ENCODE measurements at regions not wholly inside any gene's neighbourhood (a gene's known extent, or its start where the extent isn't known, plus 50 kb on each side); places are given as distances from the start of the nearest gene placed in this dataset.
"Not testable (repeated sequence)": the region's sequence is repeated elsewhere in the genome, so short reads cannot be mapped to it uniquely, and the experiment has no call there.

GRCh38 chr5:83810511-83810910 lies 89.9 kb upstream of the HAPLN1 start:
- no peak for DNase-seq (ENCODE audit: low read depth, low spot score)

DNA sequence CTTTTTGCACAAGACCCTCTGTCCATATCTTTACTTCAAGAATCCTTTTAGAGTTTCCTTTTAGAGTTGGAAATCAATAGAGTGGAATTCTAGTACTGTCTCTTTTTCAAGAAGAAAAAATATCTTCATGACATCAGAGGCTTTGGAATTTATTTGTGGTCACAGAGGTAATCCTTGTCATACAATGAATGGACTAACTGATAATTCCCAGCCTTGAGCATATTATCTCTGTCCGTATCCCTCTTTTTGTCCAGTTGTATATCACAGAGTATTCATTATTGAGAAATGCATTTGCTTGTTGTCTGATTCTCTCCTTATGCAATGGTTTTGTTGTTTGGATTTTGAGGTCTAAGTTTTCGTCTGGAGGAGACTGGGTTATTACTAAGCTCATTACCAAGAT lies 82.0 kb upstream of the HAPLN1 start:
- DNase-seq (ENCODE audit: low read depth, low spot score), result no peak

- no peak for DNase-seq (ENCODE audit: low read depth, low spot score)
Measured at GRCh38 chr5:83800201-83800600, 79.5 kb upstream of the HAPLN1 start.

- DNase-seq (ENCODE audit: low read depth, low spot score), result not testable (repeated sequence)
Measured at GRCh38 chr5:83799020-83799419, 78.4 kb upstream of the HAPLN1 start.

DNA sequence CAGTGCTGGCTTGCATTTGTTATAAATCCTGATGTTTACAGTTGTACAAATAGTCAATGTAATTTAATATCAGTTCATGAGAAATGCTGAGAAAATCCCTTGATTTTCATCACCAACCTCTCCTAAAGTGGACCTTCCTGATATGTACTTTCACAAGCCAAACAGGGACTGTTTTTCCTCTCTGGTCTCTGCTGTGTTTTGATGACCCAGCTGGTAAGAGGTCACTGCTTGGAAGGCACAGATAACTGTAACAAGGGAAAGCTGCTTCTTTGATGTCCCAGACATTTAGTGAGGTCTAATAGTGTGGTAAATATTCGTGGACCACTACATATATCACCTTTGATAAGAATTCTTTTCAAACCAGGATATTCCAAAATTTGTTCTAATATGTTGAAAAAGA lies 68.7 kb upstream of the HAPLN1 start:
- no peak for DNase-seq (ENCODE audit: low read depth, low spot score)

DNA sequence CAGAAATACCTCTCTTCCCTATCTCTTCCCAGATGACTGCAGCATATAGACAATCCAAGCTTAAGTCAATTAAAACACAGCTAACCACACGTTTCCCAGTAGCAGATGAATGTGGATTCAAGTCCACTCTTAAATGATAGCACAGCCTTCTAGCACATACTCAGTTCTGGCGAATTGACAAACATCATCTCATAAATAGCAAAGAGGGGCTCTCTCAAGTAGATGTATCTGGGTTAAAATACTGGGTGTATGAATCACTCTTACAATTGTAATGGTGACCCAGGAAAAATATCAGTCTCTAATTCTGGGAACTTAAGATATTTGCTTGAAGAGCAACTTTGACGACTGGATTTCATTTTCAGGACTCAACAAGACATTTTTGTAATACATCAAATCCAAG lies 67.0 kb upstream of the HAPLN1 start:
- no peak for DNase-seq (ENCODE audit: low read depth, low spot score)

DNA sequence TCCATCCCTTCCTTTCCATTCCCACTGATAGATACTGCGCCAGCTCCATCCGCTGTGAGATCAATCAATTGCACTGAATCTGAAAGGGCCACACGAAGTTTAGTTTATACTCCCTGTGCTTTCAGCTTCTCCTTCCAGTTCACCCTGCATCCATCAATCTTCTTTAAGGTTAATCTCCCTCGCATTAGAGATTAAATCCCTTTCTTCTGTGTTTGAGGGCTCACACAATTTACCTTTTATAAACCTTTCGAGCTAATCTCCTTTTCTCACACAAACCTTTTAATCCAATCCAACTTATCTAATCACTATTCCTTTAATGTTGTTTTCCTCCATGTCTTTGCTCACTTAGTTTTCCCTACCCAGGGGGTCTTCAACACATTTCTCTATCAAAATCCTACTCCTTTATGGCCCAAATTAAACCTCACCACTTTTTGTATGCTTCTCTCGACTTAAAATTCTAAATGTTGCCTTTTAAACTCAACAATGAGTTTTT lies 64.6 kb upstream of the HAPLN1 start:
- no peak for DNase-seq (ENCODE audit: low read depth, low spot score)

DNA sequence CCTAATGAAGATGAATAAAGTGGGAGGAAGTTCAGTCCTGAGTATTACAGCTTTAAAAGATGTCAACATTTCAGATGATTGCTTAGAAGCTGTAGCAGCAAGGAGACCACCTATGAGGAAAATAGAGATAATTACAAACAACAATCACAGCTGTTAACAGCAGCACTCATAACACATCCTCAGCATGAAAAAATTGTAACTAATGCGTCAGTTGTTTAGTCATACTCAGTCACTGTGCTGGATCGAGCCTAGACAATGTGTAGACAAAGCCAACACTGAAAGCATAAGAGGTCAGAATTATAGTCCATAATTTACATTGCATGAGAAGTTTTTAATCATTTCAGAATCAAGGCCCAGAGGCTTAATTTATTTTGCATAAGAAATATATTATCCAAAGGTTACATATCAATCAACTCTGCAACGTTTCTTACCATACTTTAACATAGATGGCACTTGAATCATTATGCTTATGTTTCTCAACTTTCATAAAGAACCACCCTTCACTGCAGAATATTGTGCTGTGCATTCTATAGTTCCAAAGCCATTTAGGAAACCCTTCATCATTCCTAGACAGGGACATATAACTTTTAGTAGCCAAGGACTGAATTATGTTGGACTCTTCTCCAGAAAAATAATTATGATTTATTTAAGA lies 60.2 kb upstream of the HAPLN1 start:
- no peak for DNase-seq (ENCODE audit: low read depth, low spot score)

- DNase-seq (ENCODE audit: low read depth, low spot score), result no peak
Measured at GRCh38 chr5:83777856-83778255, 57.2 kb upstream of the HAPLN1 start.

DNA sequence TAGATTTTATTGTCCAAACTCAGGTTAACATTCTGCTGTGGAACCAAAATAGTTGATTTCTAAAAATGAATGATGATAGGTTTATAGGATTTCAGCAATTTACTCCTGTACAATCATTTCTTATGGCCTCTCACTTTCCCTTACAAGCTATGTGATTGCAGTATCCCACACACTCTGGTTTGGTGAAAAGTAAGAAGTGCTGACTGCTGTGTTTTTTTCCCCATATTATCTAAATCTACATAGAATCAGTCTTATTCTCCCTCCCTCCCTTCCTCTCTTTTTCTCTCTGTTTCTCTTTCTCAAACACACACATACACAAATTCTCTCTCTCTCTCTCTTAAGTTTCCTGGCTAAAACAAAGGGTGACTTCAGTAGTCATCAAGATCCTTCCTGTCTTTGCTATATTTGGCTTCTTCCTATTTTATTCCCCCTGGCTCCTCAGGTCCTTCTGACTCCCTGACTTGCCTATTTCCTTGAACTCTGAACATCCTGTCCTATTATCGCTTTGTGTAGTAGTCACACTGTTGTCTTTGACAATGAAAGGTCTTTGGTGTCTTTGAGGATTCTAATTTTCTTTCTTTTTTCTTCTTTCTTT lies 55.9 kb upstream of the HAPLN1 start:
- no peak for DNase-seq (ENCODE audit: low read depth, low spot score)

Measured in smooth muscle cell of the brain vasculature (primary cell).